Coronary artery (tissue), 2 donors: ENCODE measurements at regions not wholly inside any gene's neighbourhood (a gene's known extent, or its start where the extent isn't known, plus 50 kb on each side); places are given as distances from the start of the nearest gene placed in this dataset.
"Not testable (repeated sequence)": the region's sequence is repeated elsewhere in the genome, so short reads cannot be mapped to it uniquely, and the experiment has no call there.

Source experiments
- DNase-seq: peaks from one replicate; pipeline ENCODE4 v3.0.0-alpha.2; 2017; ENCODE audit warnings: low spot score
- H3K27ac ChIP-seq, 2 donors: fragments of 200-600 bp; sonication (generic); one replicate each; pipeline ENCODE4 v1.5.1; 2016 to 2019
- H3K4me3 ChIP-seq: fragments of 200-600 bp; sonication (generic); 2 replicates; pipeline ENCODE4 v1.5.1; 2016; ENCODE audit warnings: mild to moderate bottlenecking, moderate library complexity
- TF ChIP-seq, protein P1 (sequence below): fragments of 200-600 bp; sonication (generic); IDR thresholded peaks from one replicate; pipeline ENCODE4 v1.5.1; 2019; ENCODE audit warnings: antibody characterized with exemption

DNA sequence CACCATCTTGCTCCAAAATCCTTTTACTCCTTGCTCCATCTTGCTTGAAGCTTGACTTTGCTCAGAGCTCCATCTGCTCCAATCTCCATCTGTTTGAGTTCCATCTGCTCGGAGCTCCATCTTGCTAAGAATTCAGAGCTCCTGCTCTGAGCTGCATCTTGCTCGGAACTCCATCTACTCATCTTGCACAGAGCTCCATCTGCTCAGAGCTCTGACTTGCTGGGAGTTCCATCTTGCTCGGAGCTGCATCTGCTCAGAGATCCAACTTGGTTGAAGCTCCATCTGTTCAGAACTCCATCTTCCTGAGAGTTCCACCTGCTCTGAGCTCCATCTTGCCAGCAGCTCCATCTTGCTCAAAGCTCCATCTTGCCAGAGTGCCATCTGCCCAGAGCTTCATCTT is 80.6 kb upstream of the ZNF98 start:
- Histone ChIP-seq H3K27ac (no peak overlapping the region), H3K4me3 (no peak overlapping the region)
- DNase-seq = no peak
- TF ChIP-seq, protein P1, sequence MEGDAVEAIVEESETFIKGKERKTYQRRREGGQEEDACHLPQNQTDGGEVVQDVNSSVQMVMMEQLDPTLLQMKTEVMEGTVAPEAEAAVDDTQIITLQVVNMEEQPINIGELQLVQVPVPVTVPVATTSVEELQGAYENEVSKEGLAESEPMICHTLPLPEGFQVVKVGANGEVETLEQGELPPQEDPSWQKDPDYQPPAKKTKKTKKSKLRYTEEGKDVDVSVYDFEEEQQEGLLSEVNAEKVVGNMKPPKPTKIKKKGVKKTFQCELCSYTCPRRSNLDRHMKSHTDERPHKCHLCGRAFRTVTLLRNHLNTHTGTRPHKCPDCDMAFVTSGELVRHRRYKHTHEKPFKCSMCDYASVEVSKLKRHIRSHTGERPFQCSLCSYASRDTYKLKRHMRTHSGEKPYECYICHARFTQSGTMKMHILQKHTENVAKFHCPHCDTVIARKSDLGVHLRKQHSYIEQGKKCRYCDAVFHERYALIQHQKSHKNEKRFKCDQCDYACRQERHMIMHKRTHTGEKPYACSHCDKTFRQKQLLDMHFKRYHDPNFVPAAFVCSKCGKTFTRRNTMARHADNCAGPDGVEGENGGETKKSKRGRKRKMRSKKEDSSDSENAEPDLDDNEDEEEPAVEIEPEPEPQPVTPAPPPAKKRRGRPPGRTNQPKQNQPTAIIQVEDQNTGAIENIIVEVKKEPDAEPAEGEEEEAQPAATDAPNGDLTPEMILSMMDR = no peak

DNA sequence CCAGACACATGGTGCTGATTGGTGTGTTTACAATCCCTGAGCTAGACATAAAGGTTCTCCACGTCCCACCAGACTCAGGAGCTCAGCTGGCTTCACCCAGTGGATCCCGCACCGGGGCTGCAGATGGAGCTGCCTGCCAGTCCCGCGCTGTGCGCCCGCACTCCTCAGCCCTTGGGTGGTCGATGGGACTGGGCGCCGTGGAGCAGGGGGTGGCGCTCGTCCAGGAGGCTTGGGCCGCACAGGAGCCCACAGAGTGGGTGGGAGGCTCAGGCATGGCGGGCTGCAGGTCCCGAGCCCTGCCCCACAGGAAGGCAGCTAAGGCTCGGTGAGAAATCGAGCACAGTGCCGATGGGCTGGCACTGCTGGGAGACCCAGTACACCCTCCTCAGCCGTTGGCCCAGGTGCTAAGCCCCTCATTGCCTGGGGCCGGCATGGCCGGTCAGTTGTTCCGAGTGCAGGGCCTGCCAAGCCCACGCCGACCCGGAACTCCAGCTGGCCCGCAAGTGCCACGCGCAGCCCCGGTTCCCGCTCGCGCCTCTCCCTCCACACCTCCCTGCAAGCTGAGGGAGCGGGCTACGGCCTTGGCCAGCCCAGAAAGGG is 76.8 kb upstream of the ZNF98 start:
- DNase-seq = peak; percentile 11
- not testable (repeated sequence) for H3K27ac ChIP-seq, H3K4me3 ChIP-seq

DNA sequence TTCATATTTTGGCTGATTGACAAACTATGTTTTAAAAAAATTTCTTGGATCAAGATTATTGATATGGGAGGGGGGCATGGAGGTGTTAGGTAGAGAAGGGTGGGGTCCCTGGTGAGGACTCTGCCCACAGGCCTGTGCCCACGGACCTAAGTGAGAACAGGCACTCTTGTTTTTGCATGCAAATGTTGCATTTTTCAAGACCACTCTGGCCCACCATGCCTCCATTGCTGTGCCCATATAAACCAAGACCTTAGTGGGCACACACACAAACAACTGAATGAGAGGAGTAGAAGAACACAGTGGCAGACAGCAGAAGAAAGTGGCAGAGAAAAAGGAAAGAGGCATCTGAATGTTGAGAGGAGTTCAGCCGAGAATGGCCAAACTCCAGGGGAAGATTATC is 69.6 kb upstream of the ZNF98 start:
- no peak overlapping the region for H3K27ac ChIP-seq
- DNase-seq = no peak
- TF ChIP-seq, protein P1 = no peak
- H3K4me3 ChIP-seq = no peak overlapping the region

DNA sequence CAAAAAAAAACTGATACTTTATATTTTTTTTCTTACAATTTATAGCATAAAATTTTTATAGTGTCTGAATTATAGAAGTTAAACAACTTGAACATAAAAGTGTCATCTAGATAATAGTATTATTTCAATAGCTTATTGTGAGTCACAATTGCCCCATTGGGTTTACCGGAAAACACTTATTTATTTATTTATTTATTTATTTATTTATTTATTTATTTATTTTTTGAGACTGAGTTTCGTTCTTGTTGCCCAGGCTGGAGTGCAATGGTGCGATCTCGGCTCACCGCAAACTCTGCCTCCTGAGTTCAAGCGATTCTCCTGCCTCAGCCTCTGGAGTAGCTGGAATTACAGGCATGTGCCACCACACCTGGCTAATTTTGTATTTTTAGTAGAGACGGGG is 61.4 kb upstream of the ZNF98 start:
- H3K4me3 ChIP-seq, DNase-seq, H3K27ac ChIP-seq: not testable (repeated sequence)

DNA sequence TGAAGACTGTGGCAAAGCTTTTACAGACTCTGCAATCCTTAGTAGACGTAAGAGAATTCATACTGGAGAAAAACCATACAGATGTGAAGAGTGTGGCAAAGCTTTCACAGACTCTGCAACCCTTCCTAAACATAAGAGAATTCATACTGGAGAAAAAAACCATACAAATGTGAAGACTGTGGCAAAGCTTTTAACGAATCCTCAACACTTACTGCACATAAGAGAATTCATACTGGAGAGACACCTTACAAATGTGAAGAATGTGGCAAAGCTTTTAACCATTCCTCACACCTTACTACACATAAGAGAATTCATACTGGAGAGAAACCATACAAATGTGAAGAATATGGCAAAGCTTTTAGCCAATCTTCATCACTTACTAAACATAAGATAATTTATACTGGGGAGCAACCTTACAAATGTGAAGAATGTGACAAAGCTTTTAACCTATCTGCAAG is 50.1 kb upstream of the ZNF98 start:
- no peak overlapping the region for H3K27ac ChIP-seq
- no peak overlapping the region for H3K4me3 ChIP-seq
- DNase-seq = no peak
- TF ChIP-seq, protein P1 = no peak
